Chondrocyte (in vitro differentiated cells): ENCODE measurements at regions not wholly inside any gene's neighbourhood (a gene's known extent, or its start where the extent isn't known, plus 50 kb on each side); places are given as distances from the start of the nearest gene placed in this dataset.
A peak's percentile ranks its signal among the peaks of the same experiment; 100 is the strongest.
"Not testable (repeated sequence)": the region's sequence is repeated elsewhere in the genome, so short reads cannot be mapped to it uniquely, and the experiment has no call there.

ENCODE experiments used
- DNase-seq: peaks from one replicate; pipeline ENCODE4 v3.0.0; 2021; ENCODE audit warnings: mixed read lengths, low spot score
- H3K27ac Mint-ChIP-seq: one replicate; pipeline ENCODE4 v1.8.0; 2021; ENCODE audit warnings: mild to moderate bottlenecking, moderate library complexity, mixed read lengths; ENCODE audit not compliant: unreplicated experiment
- H3K27me3 Mint-ChIP-seq: 2 replicates; pipeline ENCODE4 v1.8.0; 2021; ENCODE audit warnings: low read depth, mixed read lengths
- H3K36me3 Mint-ChIP-seq: 2 replicates; pipeline ENCODE4 v1.8.0; 2021; ENCODE audit warnings: low read depth, mixed read lengths
- H3K4me1 Mint-ChIP-seq: 2 replicates; pipeline ENCODE4 v1.8.0; 2021; ENCODE audit warnings: low read depth, mild to moderate bottlenecking, mixed read lengths
- H3K4me3 Mint-ChIP-seq: one replicate; pipeline ENCODE4 v1.8.0; 2021; ENCODE audit warnings: mild to moderate bottlenecking, moderate library complexity, mixed read lengths; ENCODE audit not compliant: unreplicated experiment
- H3K9me3 Mint-ChIP-seq: 2 replicates; pipeline ENCODE4 v1.8.0; 2021; ENCODE audit warnings: low read depth, mixed read lengths
- CTCF ChIP-seq: fragments of 200-600 bp; sonication (generic); IDR thresholded peaks from 2 replicates; pipeline ENCODE4 v1.5.0; 2021; ENCODE audit warnings: antibody characterized with exemption, mild to moderate bottlenecking, moderate library complexity

GRCh38 chr12:8354741-8355140 is 101.0 kb upstream of the CLEC6A start:
- not testable (repeated sequence) for H3K36me3 Mint-ChIP-seq, H3K9me3 Mint-ChIP-seq, H3K4me1 Mint-ChIP-seq, H3K27ac Mint-ChIP-seq, DNase-seq, H3K4me3 Mint-ChIP-seq, H3K27me3 Mint-ChIP-seq

- DNase-seq, H3K9me3 Mint-ChIP-seq, H3K27ac Mint-ChIP-seq, H3K4me3 Mint-ChIP-seq, H3K36me3 Mint-ChIP-seq, H3K27me3 Mint-ChIP-seq, H3K4me1 Mint-ChIP-seq: not testable (repeated sequence)
These were observed 100.2 kb upstream of the CLEC6A start for GRCh38 chr12:8355531-8355930.

GRCh38 chr12:8373744-8374143 is 82.0 kb upstream of the CLEC6A start:
- not testable (repeated sequence) for H3K4me3 Mint-ChIP-seq, H3K27me3 Mint-ChIP-seq, H3K9me3 Mint-ChIP-seq, DNase-seq, H3K36me3 Mint-ChIP-seq, H3K4me1 Mint-ChIP-seq, H3K27ac Mint-ChIP-seq
- TF ChIP-seq CTCF, result peak; percentile 46

- not testable (repeated sequence) for H3K4me1 Mint-ChIP-seq, H3K27ac Mint-ChIP-seq, H3K4me3 Mint-ChIP-seq, DNase-seq, H3K36me3 Mint-ChIP-seq, H3K9me3 Mint-ChIP-seq, H3K27me3 Mint-ChIP-seq
These were observed 80.6 kb upstream of the CLEC6A start for GRCh38 chr12:8375122-8375521.

GRCh38 chr12:8377756-8378155 is 78.0 kb upstream of the CLEC6A start:
- not testable (repeated sequence) for H3K27ac Mint-ChIP-seq, H3K36me3 Mint-ChIP-seq, DNase-seq, H3K4me1 Mint-ChIP-seq, H3K27me3 Mint-ChIP-seq, H3K4me3 Mint-ChIP-seq, H3K9me3 Mint-ChIP-seq

DNA sequence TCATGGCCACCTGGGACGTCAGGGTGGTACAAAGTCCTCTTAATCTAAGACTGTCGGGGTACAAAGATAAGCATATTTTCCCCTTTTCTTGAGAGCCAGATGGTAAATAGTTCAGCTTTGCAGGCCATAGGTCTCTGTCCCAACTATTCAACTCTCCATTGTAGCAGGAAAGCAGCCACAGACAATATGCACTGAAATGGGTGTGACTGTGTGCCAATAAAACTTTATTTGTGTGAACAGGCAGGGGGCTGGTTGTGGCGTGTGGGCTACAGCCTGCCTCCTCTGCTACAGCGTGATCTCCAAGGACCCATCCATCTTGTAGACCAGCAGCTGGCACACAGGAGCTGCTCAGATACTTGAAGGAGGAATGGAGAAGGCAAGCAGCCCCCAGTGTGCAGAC is 73.2 kb upstream of the CLEC6A start:
- H3K27ac Mint-ChIP-seq, H3K4me3 Mint-ChIP-seq, H3K4me1 Mint-ChIP-seq, H3K27me3 Mint-ChIP-seq, H3K36me3 Mint-ChIP-seq, H3K9me3 Mint-ChIP-seq, DNase-seq: not testable (repeated sequence)

- DNase-seq, H3K27me3 Mint-ChIP-seq, H3K27ac Mint-ChIP-seq, H3K9me3 Mint-ChIP-seq, H3K36me3 Mint-ChIP-seq, H3K4me1 Mint-ChIP-seq, H3K4me3 Mint-ChIP-seq: not testable (repeated sequence)
These were observed 71.1 kb upstream of the CLEC6A start for GRCh38 chr12:8384686-8385085.

DNA sequence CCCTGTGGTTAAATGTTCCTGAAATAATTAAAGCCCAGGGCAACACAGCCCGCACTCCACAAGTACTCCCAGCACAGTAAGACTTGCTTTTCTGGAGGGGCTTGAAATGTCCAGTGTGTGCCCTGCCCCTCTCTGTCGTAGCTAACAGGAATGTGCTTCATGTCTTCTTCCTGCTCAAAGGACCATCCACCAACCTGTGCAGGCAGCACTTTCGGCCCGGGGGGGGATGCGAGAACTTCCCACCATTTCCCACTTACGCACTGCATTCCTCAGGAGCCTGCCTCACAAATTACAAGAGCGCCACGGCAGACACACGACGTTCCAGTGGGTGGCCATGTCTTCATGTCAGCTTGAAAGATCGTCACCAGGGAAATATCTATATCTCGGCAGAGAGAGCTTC is 70.3 kb upstream of the CLEC6A start:
- H3K4me1 Mint-ChIP-seq, H3K36me3 Mint-ChIP-seq, DNase-seq, H3K27me3 Mint-ChIP-seq, H3K4me3 Mint-ChIP-seq, H3K27ac Mint-ChIP-seq, H3K9me3 Mint-ChIP-seq: not testable (repeated sequence)

DNA sequence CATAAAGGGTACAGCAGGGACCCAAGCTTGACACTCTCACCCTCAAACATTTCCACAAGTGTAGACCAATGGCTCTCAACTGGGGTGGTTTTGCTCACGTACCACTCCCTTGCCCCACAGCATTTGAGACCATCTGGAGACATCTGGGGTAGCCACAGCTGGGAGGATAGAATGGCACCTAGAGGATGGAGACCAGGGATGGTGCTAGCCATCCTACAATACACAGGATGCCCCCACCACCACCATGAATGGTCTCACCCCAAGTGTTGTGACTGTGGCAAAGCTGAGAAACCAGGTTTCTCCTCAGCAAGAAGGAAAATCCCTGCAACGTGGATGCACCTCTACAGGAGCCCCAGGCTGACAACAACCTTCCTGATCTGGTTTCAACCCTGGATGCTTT is 69.1 kb upstream of the CLEC6A start:
- H3K9me3 Mint-ChIP-seq, H3K36me3 Mint-ChIP-seq, H3K27ac Mint-ChIP-seq, H3K4me1 Mint-ChIP-seq, H3K4me3 Mint-ChIP-seq, H3K27me3 Mint-ChIP-seq, DNase-seq: not testable (repeated sequence)

- H3K36me3 Mint-ChIP-seq, H3K27ac Mint-ChIP-seq, H3K4me1 Mint-ChIP-seq, DNase-seq, H3K9me3 Mint-ChIP-seq: not testable (repeated sequence)
- Mint-ChIP-seq H3K4me3 (peak overlapping the region; percentile 51), H3K27me3 (peaks cover 23% of the 10 kb centered on the region)
These were observed 66.5 kb upstream of the CLEC6A start for GRCh38 chr12:8389296-8389695.
